ENCODE measurements at regions not wholly inside any gene's neighbourhood (a gene's known extent, or its start where the extent isn't known, plus 50 kb on each side); places are given as distances from the start of the nearest gene placed in this dataset.

GRCh38 chr17:79219208-79219935, 144.7 kb downstream of the ENGASE start:
- no peak for TF ChIP-seq POLR2A (IDR thresholded peaks at IDR 0.05)
- TF ChIP-seq CTCF (IDR thresholded peaks at IDR 0.05): no peak
